GM12878 (cell line): ENCODE measurements at regions not wholly inside any gene's neighbourhood (a gene's known extent, or its start where the extent isn't known, plus 50 kb on each side); places are given as distances from the start of the nearest gene placed in this dataset.
"Not testable (repeated sequence)": the region's sequence is repeated elsewhere in the genome, so short reads cannot be mapped to it uniquely, and the experiment has no call there.

ENCODE experiments used
- ATAC-seq: fragments of 200-7000 bp; cut with Tn5 transposase; 3 replicates; pipeline ENCODE4 v1.9.1; 2020; ENCODE audit warnings: mild to moderate bottlenecking, moderate library complexity
- BruUV-seq: library from RNA; stranded (reverse); fragments of 400-500 nt; replicated peaks from 2 replicates; lab custom pipeline; 2021; lab: Mats Ljungman, UMichigan
- CTCF ChIA-PET: fragments of 300-600 bp; sonication (Branson Sonifier 250); formaldehyde crosslinking; extraction: SDS; loops from one replicate; lab custom pipeline; 2021; ENCODE audit warnings: inconsistent platforms; lab: Yijun Ruan, JAX
- POLR2A ChIA-PET: fragments of 350-600 bp; formaldehyde crosslinking; extraction: SDS; loops from one replicate; lab custom pipeline; 2021; ENCODE audit warnings: inconsistent platforms; lab: Charles Lee
- RAD21 ChIA-PET: fragments of 300-600 bp; sonication (Branson Sonifier 250); formaldehyde crosslinking; loops from one replicate; lab custom pipeline; 2023; ENCODE audit warnings: antibody characterized with exemption; ENCODE audit not compliant: unreplicated experiment; lab: Charles Lee
- SMC1A ChIA-PET: fragments of 300-600 bp; sonication (Branson Sonifier 250); formaldehyde crosslinking; loops from one replicate; lab custom pipeline; 2023; ENCODE audit not compliant: unreplicated experiment, uncharacterized antibody; lab: Charles Lee
- DNase-seq: peaks from one replicate; pipeline ENCODE4 v3.0.0-alpha.2; 2011; ENCODE audit warnings: low read depth, low spot score
- FAIRE-seq: peaks from 3 replicates; lab custom pipeline; 2011; peaks lifted over from hg19 to GRCh38; lab: Jason Lieb, UNC
- H2AFZ ChIP-seq: 2 replicates; pipeline ENCODE4 v1.6.0; 2011; ENCODE audit warnings: low read depth, low read length, control low read depth; ENCODE audit not compliant: control insufficient read depth
- H3K27ac ChIP-seq: 2 replicates; pipeline ENCODE4 v1.5.1; 2011; ENCODE audit warnings: control low read depth; ENCODE audit not compliant: control insufficient read depth, insufficient read depth
- H3K27me3 ChIP-seq, 2 experiments: replicated peaks in 1 of 2; 2 replicates each; pipeline versions ENCODE4 v1.6.0 to v1.6.1; 2011; ENCODE audit warnings: low read length in 1 of 2; ENCODE audit not compliant: control insufficient read depth in 2 of 2, insufficient read depth in 2 of 2
- H3K36me3 ChIP-seq, 2 experiments: 2 replicates each; pipeline ENCODE4 v1.5.1; 2011; ENCODE audit warnings: low read length in 1 of 2; ENCODE audit not compliant: control insufficient read depth in 2 of 2, insufficient read depth in 2 of 2
- H3K4me1 ChIP-seq: 2 replicates; pipeline ENCODE4 v1.6.1; 2011; ENCODE audit warnings: mild to moderate bottlenecking, low read length, moderate library complexity, mixed read lengths; ENCODE audit not compliant: control insufficient read depth, insufficient read depth
- H3K4me2 ChIP-seq: 2 replicates; pipeline ENCODE4 v1.6.0; 2011; ENCODE audit warnings: control low read depth; ENCODE audit not compliant: control insufficient read depth, insufficient read depth
- H3K4me3 ChIP-seq: fragments of 200-600 bp; sonication (generic); 2 replicates; pipeline ENCODE4 v1.5.1; 2016
- H3K79me2 ChIP-seq: 2 replicates; pipeline ENCODE4 v1.6.0; 2011; ENCODE audit warnings: low read length; ENCODE audit not compliant: control insufficient read depth, insufficient read depth
- H3K9ac ChIP-seq: 2 replicates; pipeline ENCODE4 v1.8.0; 2011; ENCODE audit warnings: low read length, control low read depth, mixed read lengths; ENCODE audit not compliant: control insufficient read depth, insufficient read depth
- H3K9me3 ChIP-seq: replicated peaks from 3 replicates; pipeline ENCODE4 v1.5.1; 2011; ENCODE audit warnings: mild to moderate bottlenecking, low read length; ENCODE audit not compliant: control insufficient read depth, insufficient read depth
- H4K20me1 ChIP-seq: 2 replicates; pipeline ENCODE4 v1.6.0; 2011; ENCODE audit not compliant: control insufficient read depth, insufficient read depth
- WGBS: methylation state at CpG from one replicate; pipeline ENCODE4 v1.1.6; 2016; ENCODE audit warnings: low lambda C conversion rate; ENCODE audit not compliant: insufficient replicate concordance, insufficient coverage; ENCODE audit errors: missing lambda C conversion rate; 5-methylcytosine and 5-hydroxymethylcytosine counted together
- in situ Hi-C: fragments of 300-500 bp; cut with MboI; formaldehyde crosslinking; loops from 9 replicates; pipeline ENCODE4 v1.14.3; 2018; ENCODE audit warnings: mixed read lengths
- intact Hi-C: fragments of 100-400 bp; cut with micrococcal nuclease; formaldehyde crosslinking; loops from one replicate; pipeline ENCODE4 v1.14.2; 2022; ENCODE audit not compliant: unreplicated experiment

DNA sequence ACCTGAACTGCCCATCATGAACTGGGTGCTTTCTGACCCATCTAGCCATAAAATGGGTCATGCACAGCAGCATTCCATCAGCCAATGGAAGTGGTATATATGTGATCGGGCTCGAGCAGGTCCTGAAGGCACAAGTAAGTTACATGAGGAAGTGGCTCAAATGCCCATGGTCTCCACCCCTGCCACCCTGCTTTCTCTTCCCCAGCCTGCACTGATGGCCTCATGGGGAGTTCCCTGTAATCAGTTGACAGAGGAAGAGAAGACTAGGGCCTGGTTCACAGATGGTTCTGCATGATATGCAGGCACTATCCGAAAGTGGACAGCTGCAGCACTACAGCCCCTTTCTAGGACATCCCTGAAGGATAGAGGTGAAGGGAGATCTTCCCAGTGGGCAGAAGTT is 209.9 kb upstream of the HES1 start:
- BruUV-seq, H3K79me2 ChIP-seq, H4K20me1 ChIP-seq, SMC1A ChIA-PET, H3K36me3 ChIP-seq, POLR2A ChIA-PET, H3K4me2 ChIP-seq, H3K9ac ChIP-seq, DNase-seq, H3K4me3 ChIP-seq, CTCF ChIA-PET, H3K27ac ChIP-seq, H3K4me1 ChIP-seq, FAIRE-seq, in situ Hi-C loops, intact Hi-C loops, RAD21 ChIA-PET, ATAC-seq, H3K27me3 ChIP-seq, H2AFZ ChIP-seq, H3K9me3 ChIP-seq: not testable (repeated sequence)
- 71% methylated on average over 3 of the region's 3 CpGs for WGBS

DNA sequence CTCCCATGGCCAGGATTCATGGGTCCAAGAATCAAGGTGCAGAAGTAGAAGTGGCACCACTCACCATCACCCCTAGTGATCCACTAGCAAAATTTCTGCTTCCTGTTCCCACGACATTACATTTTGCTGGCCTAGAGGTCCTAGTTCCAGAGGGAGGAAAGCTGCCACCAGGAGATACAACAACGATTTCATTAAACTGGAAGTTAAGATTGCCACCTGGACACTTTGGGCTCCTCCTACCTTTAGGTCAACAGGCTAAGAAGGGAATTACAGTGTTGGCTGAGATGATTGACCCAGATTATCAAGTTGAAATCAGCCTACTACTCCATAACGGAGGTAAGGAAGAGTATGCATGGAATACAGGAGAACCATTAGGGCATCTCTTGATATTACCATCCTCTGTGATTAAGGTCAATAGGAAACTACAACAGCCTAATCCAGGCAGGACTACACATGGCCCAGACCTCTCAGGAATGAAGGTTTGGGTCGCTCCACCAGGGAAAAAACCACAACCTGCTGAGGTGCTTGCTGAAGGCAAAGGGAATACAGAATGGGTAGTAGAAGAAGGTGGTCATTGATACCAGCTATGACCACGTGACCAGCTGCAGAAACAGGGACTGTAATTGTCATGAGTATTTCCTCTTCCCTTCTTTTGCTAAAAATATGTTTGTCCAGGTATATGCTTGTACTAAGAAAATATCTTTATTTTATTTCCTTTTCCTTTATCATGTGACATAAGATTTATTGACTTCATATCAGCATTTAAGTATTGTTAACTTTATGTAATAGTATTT is 208.3 kb upstream of the HES1 start:
- H3K36me3 ChIP-seq, H3K27ac ChIP-seq, CTCF ChIA-PET, in situ Hi-C loops, H3K4me1 ChIP-seq, FAIRE-seq, H3K4me2 ChIP-seq, H3K27me3 ChIP-seq, H2AFZ ChIP-seq, RAD21 ChIA-PET, DNase-seq, H3K4me3 ChIP-seq, BruUV-seq, SMC1A ChIA-PET, intact Hi-C loops, H3K9me3 ChIP-seq, ATAC-seq, H3K79me2 ChIP-seq, H4K20me1 ChIP-seq, POLR2A ChIA-PET, H3K9ac ChIP-seq: not testable (repeated sequence)
- WGBS: 12% methylated on average over 5 of the region's 5 CpGs
